ENCODE measurements at regions not wholly inside any gene's neighbourhood (a gene's known extent, or its start where the extent isn't known, plus 50 kb on each side); places are given as distances from the start of the nearest gene placed in this dataset.
"Not testable (repeated sequence)": the region's sequence is repeated elsewhere in the genome, so short reads cannot be mapped to it uniquely, and the experiment has no call there.

GRCh38 chr14:23883684-23884540, 69.7 kb upstream of the DHRS4 start:
- Histone ChIP-seq H3K9me3 (peaks cover 0 to 18% (median 5%) of the 10 kb centered on the region in 4 donors), H3K27me3 (no peaks in the 10 kb centered on the region), H3K27ac (no peak overlapping the region), H3K4me3 (no peak overlapping the region), H3K4me1 (no peaks in the 10 kb centered on the region), H3K36me3 (no peaks in the 10 kb centered on the region)
- TF ChIP-seq EP300 (IDR thresholded peaks at IDR 0.05) = no peak
- TF ChIP-seq CTCF (IDR thresholded peaks at IDR 0.05) = no peak
- no peak for TF ChIP-seq POLR2A (IDR thresholded peaks at IDR 0.05)
- DNase-seq (ENCODE audit: low spot score in 2 of 2) = no peak
- WGBS, 2 donors = 32 to 36% methylated on average over 13 of the region's 13 CpGs

GRCh38 chr14:23884541-23884904, 69.0 kb upstream of the DHRS4 start:
- TF ChIP-seq POLR2A (IDR thresholded peaks at IDR 0.05) (no peak), EP300 (IDR thresholded peaks at IDR 0.05) (no peak), CTCF (IDR thresholded peaks at IDR 0.05) (no peak)
- Histone ChIP-seq H3K9me3 (peaks cover 0 to 19% (median 5%) of the 10 kb centered on the region in 4 donors), H3K27me3 (no peaks in the 10 kb centered on the region), H3K4me3 (no peak overlapping the region), H3K27ac (no peak overlapping the region), H3K36me3 (no peaks in the 10 kb centered on the region), H3K4me1 (no peaks in the 10 kb centered on the region)
- no peak for DNase-seq (ENCODE audit: low spot score in 2 of 2)
- WGBS, 2 donors = 80 to 85% methylated on average over 5 of the region's 5 CpGs

GRCh38 chr14:23887536-23887935, 66.0 kb upstream of the DHRS4 start:
- whole genome bisulfite sequencing, 2 donors = 81 to 91% methylated on average over 1 of the region's 1 CpG
- DNase-seq (ENCODE audit: low spot score in 2 of 2) = no peak
- no peaks in the 10 kb centered on the region for H3K36me3 ChIP-seq
- no peak overlapping the region for H3K4me3 ChIP-seq
- no peak overlapping the region for H3K27ac ChIP-seq
- no peaks in the 10 kb centered on the region for H3K27me3 ChIP-seq
- H3K4me1 ChIP-seq = no peaks in the 10 kb centered on the region
- H3K9me3 ChIP-seq = peaks cover 0 to 19% (median 5%) of the 10 kb centered on the region in 4 donors
- no peak for TF ChIP-seq CTCF (IDR thresholded peaks at IDR 0.05)
- no peak for TF ChIP-seq POLR2A (IDR thresholded peaks at IDR 0.05)
- TF ChIP-seq EP300 (IDR thresholded peaks at IDR 0.05) = no peak

- not testable (repeated sequence) for H3K4me1 ChIP-seq; H3K4me3 ChIP-seq; H3K36me3 ChIP-seq; H3K27me3 ChIP-seq; H3K27ac ChIP-seq; DNase-seq (ENCODE audit: low spot score in 2 of 2)
- H3K9me3 ChIP-seq = peaks cover 0 to 19% (median 5%) of the 10 kb centered on the region in 4 donors
- WGBS, 2 donors = 94 to 97% methylated on average over 17 to 21 of the region's 26 CpGs
These were observed 61.9 kb upstream of the DHRS4 start for GRCh38 chr14:23891717-23892116.

GRCh38 chr14:23892289-23892688, 61.3 kb upstream of the DHRS4 start:
- H3K27ac ChIP-seq; H3K4me3 ChIP-seq; H3K4me1 ChIP-seq; DNase-seq (ENCODE audit: low spot score in 2 of 2); H3K36me3 ChIP-seq; H3K27me3 ChIP-seq: not testable (repeated sequence)
- H3K9me3 ChIP-seq = peaks cover 0 to 18% (median 5%) of the 10 kb centered on the region in 4 donors
- 87 to 92% methylated on average over 3 of the region's 3 CpGs for WGBS, 2 donors

GRCh38 chr14:23894362-23895052, 59.1 kb upstream of the DHRS4 start:
- 72 to 77% methylated on average over 4 of the region's 4 CpGs for WGBS, 2 donors
- Histone ChIP-seq H3K4me1 (no peaks in the 10 kb centered on the region), H3K36me3 (no peaks in the 10 kb centered on the region), H3K4me3 (no peak overlapping the region), H3K27ac (no peak overlapping the region), H3K9me3 (no peaks in the 10 kb centered on the region), H3K27me3 (no peaks in the 10 kb centered on the region)
- no peak for DNase-seq (ENCODE audit: low spot score in 2 of 2)
- TF ChIP-seq CTCF (IDR thresholded peaks at IDR 0.05) (no peak), EP300 (IDR thresholded peaks at IDR 0.05) (no peak), POLR2A (IDR thresholded peaks at IDR 0.05) (no peak)
